Naive B cell (primary cell): ENCODE measurements at regions not wholly inside any gene's neighbourhood (a gene's known extent, or its start where the extent isn't known, plus 50 kb on each side); places are given as distances from the start of the nearest gene placed in this dataset.
"Not testable (repeated sequence)": the region's sequence is repeated elsewhere in the genome, so short reads cannot be mapped to it uniquely, and the experiment has no call there.

ENCODE experiments used
- ATAC-seq, 2 donors: fragments of 150-1000 bp; cut with Tn5 transposase; 2 replicates each; pipeline ENCODE4 v1.10.0; 2021; ENCODE audit warnings: low read depth in 2 of 2, mild to moderate bottlenecking in 2 of 2, moderate library complexity in 2 of 2
- DNase-seq: peaks from one replicate; pipeline ENCODE4 v3.0.0; 2022
- H3K27ac Mint-ChIP-seq, 6 donors: one replicate each; pipeline ENCODE4 v1.8.0; 2020 to 2022; ENCODE audit warnings: mild to moderate bottlenecking in 6 of 6, mixed read lengths in 6 of 6, moderate library complexity in 5 of 6, inconsistent platforms in 2 of 6
- H3K27me3 Mint-ChIP-seq, 3 donors: one replicate each; pipeline ENCODE4 v1.8.0; 2021 to 2022; ENCODE audit warnings: mixed read lengths in 3 of 3, mild to moderate bottlenecking in 1 of 3
- H3K36me3 Mint-ChIP-seq, 2 donors: one replicate each; pipeline ENCODE4 v1.8.0; 2020 to 2022; ENCODE audit warnings: mixed read lengths in 2 of 2, inconsistent platforms in 1 of 2, mild to moderate bottlenecking in 1 of 2
- H3K4me1 Mint-ChIP-seq, 3 donors: one replicate each; pipeline ENCODE4 v1.8.0; 2020 to 2022; ENCODE audit warnings: mixed read lengths in 3 of 3, inconsistent platforms in 1 of 3, mild to moderate bottlenecking in 1 of 3, moderate library complexity in 1 of 3
- H3K4me3 Mint-ChIP-seq, 8 donors: one replicate each; pipeline ENCODE4 v1.8.0; 2020 to 2022; ENCODE audit warnings: mild to moderate bottlenecking in 8 of 8, mixed read lengths in 8 of 8, moderate library complexity in 8 of 8, inconsistent platforms in 2 of 8
- H3K9me3 Mint-ChIP-seq, 7 donors: one replicate each; pipeline ENCODE4 v1.8.0; 2020 to 2022; ENCODE audit warnings: mixed read lengths in 7 of 7, mild to moderate bottlenecking in 5 of 7, inconsistent platforms in 2 of 7, moderate library complexity in 1 of 7

DNA sequence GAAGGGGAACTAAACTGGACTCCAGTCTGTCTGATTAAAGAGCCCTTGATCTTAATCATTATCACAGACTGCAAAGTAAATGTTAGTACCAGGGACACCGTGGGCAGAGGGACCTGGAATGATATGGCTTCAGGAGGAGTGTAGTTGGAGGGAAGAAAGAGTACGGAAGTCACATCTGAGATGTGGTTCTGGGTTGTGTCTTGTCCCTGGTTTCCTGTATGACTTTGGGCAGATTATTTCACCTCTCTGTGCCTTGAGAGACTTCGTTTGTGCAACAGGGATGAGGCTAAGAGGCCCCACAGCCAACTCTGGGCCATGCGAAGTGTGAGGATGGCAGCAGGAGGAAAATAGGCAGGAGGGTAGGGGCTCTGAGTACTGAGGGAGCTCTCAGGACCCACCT lies 76.1 kb upstream of the SLC2A1 start:
- ATAC-seq, result no peak
- Mint-ChIP-seq H3K36me3 (no peaks in the 10 kb centered on the region), H3K9me3 (no peaks in the 10 kb centered on the region), H3K27me3 (peaks cover 0 to 4% (median 0%) of the 10 kb centered on the region in 3 donors), H3K4me1 (peaks cover 6 to 8% (median 7%) of the 10 kb centered on the region in 3 donors), H3K4me3 (no peak overlapping the region), H3K27ac (peak overlapping the region in 2 of 6 donors; percentile 61 to 84)
- DNase-seq, result no peak

DNA sequence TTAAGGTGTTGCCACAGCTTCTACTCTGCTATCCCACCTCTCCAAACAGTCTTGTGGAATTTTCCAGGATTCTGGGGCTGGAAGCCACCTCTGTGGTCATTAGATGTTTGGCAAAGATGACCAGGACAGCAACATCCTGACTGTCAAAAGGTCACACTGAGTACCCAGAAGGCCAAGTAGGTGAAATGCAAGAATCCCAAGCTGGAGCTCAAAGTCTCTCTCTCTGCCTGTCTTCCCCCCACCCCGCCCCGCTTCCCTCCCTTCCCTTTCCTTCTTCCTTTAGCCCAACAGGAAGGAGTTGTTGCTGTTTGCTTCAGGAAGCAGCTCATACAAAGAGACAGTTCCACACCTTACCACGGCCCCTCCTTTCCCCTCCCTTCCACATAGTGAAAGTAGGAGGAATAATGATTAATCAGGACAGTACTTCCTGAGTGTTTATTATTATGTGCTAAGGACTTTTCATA lies 75.6 kb upstream of the SLC2A1 start:
- H3K4me3 Mint-ChIP-seq, result no peak overlapping the region
- H3K4me1 Mint-ChIP-seq, result peaks cover 6 to 8% (median 7%) of the 10 kb centered on the region in 3 donors
- no peaks in the 10 kb centered on the region for H3K9me3 Mint-ChIP-seq
- H3K36me3 Mint-ChIP-seq, result no peaks in the 10 kb centered on the region
- H3K27ac Mint-ChIP-seq, result peak overlapping the region in 3 of 6 donors; percentile 6 to 84 (median 20)
- DNase-seq (no peak), ATAC-seq (no peak)
- peaks cover 0 to 4% (median 0%) of the 10 kb centered on the region in 3 donors for H3K27me3 Mint-ChIP-seq

DNA sequence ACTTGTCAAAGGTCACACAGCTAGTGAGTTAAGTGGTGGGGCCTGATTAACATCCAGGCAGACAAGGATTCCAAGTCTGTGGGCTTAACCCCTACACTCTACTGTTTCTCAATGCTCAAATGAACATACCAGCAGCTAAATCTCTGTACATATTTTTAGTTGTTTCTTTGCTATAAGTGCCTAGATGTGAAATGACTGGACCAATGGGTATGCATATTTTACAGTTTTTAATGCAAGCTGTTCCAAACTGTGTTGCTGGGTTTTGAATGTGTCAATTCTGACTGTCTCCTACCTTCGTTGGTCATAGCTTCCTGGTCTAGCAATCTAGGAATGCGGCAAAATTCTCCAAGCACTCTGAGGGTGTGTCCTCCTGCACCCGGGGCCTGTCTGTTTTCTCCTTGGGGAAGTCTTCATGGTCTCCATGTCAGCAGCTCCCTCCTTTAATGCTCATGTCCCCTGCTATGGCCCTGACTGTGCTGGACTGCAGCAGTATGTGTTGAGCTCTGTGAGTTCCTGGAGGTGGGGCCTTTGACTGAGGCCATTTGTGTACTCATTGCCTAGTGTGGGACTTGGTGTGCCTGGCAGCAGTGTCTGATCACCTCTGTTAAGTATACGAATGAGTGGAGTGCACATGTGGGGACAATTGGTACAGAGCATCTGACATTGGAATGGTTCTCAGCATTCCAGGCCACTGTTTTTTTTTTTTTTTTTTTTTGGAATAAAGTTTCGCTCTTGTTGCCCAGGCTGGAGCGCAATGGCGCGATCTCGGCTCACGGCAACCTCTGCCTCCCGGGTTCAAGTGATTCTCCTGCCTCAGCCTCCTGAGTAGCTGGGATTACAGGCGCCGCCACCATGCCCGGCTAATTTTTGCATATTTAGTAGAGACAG lies 72.9 kb upstream of the SLC2A1 start:
- Mint-ChIP-seq H3K9me3 (no peaks in the 10 kb centered on the region), H3K4me1 (peaks cover 6 to 8% (median 7%) of the 10 kb centered on the region in 3 donors), H3K36me3 (no peaks in the 10 kb centered on the region), H3K27me3 (peaks cover 0 to 4% (median 0%) of the 10 kb centered on the region in 3 donors), H3K4me3 (peak overlapping the region in 1 of 8 donors; percentile 69), H3K27ac (peak overlapping the region in 2 of 6 donors; percentile 69)
- no peak for DNase-seq
- no peak for ATAC-seq

DNA sequence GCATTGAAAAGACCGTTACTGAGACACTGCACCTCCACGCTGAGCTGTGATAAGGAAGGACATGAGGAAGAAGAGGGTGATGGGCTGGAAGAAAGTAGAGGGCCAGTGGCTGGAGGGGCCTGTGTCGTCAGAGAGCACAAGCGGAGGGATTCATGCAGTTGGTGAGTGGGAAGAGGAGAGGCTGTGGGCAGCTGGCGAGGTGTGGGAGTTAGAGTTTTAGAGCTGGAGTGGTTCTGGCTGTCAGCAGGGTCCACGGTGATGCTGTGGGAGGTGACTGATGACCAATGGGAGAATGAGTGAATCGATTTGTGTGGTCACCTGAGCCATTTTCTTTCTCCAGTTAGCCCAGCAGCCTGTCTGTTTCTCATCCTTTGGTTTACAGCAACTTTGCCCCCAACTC lies 66.2 kb upstream of the SLC2A1 start:
- DNase-seq (no peak), ATAC-seq (no peak)
- Mint-ChIP-seq H3K27ac (no peak overlapping the region), H3K27me3 (peaks cover 0 to 4% (median 0%) of the 10 kb centered on the region in 3 donors), H3K4me1 (no peaks in the 10 kb centered on the region), H3K36me3 (no peaks in the 10 kb centered on the region), H3K9me3 (no peaks in the 10 kb centered on the region), H3K4me3 (no peak overlapping the region)

DNA sequence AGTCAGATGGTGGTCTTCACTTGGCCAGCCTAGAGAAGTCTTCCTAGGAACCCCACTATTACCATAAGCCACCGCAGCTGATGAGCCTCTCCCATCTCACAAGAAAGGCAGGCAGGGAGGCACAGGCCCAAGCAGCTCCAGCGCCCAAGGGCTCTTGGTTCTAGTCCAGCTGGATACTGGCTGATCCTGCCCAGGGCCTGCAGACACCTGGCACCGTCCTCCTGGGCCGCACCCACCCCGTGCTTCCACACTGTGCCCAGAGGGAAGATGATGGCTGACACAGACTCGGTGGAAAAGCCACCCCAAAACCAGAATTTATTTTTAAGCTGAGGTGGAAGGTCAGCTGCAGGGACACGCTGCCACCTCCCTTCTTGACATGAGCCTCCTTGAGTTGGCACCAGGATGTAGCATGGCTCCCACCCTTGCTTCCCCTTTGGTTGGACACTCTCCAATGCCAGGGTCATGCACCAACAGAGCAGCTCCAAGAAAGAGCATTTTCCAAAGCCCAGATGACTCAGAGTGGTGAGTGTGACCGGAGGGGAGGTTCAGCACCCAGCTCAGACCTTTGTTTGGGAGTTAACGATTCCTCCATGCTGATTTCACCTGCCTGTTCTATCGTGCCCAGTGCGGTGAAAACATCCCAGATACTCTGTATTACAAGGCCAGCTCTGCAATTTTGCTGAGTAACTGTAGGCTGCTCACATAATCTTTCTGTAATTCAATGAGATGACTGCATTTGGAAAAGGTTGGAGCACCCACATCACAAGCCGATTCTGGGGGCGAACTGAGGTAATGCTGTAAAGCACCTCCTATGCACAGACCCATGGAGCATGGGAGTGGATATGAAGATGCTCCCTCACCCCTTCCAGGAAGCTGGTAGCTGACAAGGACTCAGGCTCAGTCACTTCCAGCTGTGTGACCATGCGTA lies 63.1 kb upstream of the SLC2A1 start:
- DNase-seq (no peak), ATAC-seq (no peak)
- H3K27me3 Mint-ChIP-seq, result peaks cover 0 to 8% (median 4%) of the 10 kb centered on the region in 3 donors
- no peaks in the 10 kb centered on the region for H3K36me3 Mint-ChIP-seq
- H3K4me1 Mint-ChIP-seq, result peaks cover 0 to 4% (median 0%) of the 10 kb centered on the region in 3 donors
- no peaks in the 10 kb centered on the region for H3K9me3 Mint-ChIP-seq
- no peak overlapping the region for H3K27ac Mint-ChIP-seq
- H3K4me3 Mint-ChIP-seq, result no peak overlapping the region

DNA sequence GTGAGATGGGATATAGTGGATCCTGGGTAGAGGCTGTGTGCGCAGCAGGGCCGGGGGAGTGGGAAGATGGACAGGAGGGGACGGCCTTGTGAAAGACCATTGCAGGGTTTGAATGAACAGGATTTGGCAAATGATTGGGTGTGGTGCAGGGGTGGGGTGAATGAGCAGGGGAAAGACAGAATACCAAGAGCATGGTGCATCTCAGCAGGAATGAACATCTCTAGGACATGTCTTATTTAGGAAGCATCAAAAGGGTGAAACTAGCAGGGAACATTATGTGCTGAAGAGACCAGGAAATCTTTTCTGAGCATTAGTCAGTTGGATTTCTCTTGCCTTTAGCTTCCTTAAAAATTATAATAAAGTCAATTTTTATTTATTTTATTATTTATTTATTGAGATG lies 60.6 kb upstream of the SLC2A1 start:
- Mint-ChIP-seq H3K27ac (peak overlapping the region in 2 of 6 donors; percentile 10 to 31), H3K36me3 (no peaks in the 10 kb centered on the region), H3K4me1 (peaks cover 0 to 4% (median 0%) of the 10 kb centered on the region in 3 donors), H3K4me3 (no peak overlapping the region), H3K9me3 (no peaks in the 10 kb centered on the region), H3K27me3 (peaks cover 0 to 15% (median 8%) of the 10 kb centered on the region in 3 donors)
- DNase-seq, result no peak
- ATAC-seq, result no peak

DNA sequence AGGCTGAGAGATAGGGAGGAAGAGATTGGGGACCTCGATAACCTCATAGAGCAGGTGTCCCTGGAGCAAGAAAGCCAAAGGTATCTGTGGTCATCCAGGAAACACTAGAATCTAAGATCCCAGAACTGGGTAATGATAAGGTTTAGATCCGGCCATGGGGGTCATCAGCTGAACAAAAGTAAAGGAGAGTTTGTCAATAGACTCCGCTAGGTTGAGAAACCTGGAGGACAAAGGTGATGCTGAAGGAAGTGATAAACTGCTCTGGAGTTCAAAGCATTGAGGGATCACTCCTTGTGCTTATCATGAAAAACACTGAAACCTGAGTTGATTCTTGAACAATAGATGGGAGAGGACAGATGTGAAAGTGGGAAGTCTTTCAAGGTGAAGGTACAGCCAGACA lies 59.5 kb upstream of the SLC2A1 start:
- H3K9me3 Mint-ChIP-seq, result no peaks in the 10 kb centered on the region
- no peak for DNase-seq
- no peak for ATAC-seq
- peaks cover 7 to 22% (median 16%) of the 10 kb centered on the region in 3 donors for H3K27me3 Mint-ChIP-seq
- no peak overlapping the region for H3K4me3 Mint-ChIP-seq
- no peaks in the 10 kb centered on the region for H3K36me3 Mint-ChIP-seq
- peak overlapping the region in 1 of 6 donors; percentile 78 for H3K27ac Mint-ChIP-seq
- peaks cover 0 to 7% (median 0%) of the 10 kb centered on the region in 3 donors for H3K4me1 Mint-ChIP-seq

DNA sequence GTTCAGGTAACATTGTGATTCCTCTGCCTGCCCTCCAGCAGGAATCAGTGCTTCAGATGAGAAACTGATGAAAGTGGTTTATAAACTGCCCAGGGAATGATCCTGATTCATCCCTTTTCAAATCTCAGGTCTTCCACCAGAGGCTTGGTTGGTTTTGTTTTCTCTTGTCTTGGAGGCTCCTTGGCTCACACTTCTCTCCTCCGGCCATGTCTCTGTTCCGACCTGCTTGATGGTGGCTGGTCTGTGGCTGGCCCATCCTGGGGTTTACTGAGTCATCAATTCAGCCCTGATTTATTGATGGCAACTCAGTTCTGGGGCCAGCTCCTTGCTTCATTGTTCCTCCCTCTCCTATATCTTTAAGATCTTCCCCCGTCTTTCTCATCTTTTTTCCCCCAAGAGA lies 56.6 kb upstream of the SLC2A1 start:
- no peak for ATAC-seq
- peaks cover 8 to 36% (median 23%) of the 10 kb centered on the region in 3 donors for H3K27me3 Mint-ChIP-seq

DNA sequence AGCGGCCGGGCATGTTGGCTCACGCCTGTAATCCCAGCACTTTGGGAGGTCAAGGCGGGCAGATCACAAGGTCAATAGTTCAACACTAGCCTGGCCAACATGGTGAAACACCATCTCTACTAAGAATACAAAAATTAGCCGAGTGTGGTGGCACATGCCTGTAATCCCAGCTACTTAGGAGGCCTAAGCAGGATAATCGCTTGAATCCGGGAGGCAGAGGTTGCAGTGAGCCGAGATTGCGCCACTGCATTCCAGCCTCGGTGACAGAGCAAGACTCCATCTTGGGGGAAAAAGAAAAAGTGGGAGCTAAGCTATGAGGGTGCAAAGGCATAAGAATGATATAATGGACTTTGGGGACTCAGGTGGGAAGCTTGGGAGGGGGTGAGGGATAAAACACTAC lies 55.9 kb upstream of the SLC2A1 start:
- not testable (repeated sequence) for H3K27ac Mint-ChIP-seq, H3K36me3 Mint-ChIP-seq, ATAC-seq, H3K9me3 Mint-ChIP-seq, DNase-seq, H3K4me3 Mint-ChIP-seq, H3K4me1 Mint-ChIP-seq
- peaks cover 8 to 36% (median 23%) of the 10 kb centered on the region in 3 donors for H3K27me3 Mint-ChIP-seq

More for the DNA sequence above, 56.6 kb upstream of the SLC2A1 start:
- no peak overlapping the region for H3K4me3 Mint-ChIP-seq
- no peak for DNase-seq
- peak overlapping the region in 1 of 6 donors; percentile 43 for H3K27ac Mint-ChIP-seq
- no peaks in the 10 kb centered on the region for H3K36me3 Mint-ChIP-seq
- peaks cover 0 to 10% (median 0%) of the 10 kb centered on the region in 3 donors for H3K4me1 Mint-ChIP-seq
- no peaks in the 10 kb centered on the region for H3K9me3 Mint-ChIP-seq

DNA sequence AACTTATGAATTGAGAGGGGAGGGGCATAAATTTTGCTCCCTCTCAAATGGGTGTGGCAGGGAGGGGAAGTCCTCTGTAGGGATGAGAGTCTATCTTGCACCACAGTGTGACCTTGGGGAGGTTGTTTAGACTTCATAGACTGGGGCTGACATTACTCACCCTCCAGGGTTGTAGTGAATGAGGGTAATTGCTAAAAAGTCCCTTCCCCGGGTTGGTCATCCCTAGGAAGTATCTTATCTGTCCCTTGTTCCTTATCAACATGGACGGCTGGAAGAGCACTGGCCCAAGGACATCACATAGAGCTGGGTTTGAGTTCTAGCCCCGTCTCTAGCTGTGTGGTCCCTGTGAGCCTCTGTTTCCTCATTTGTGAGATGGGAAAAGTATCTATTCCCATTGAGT lies 52.4 kb upstream of the SLC2A1 start:
- peaks cover 0 to 5% (median 5%) of the 10 kb centered on the region in 3 donors for H3K4me1 Mint-ChIP-seq
- H3K4me3 Mint-ChIP-seq, result no peak overlapping the region
- no peaks in the 10 kb centered on the region for H3K36me3 Mint-ChIP-seq
- H3K27ac Mint-ChIP-seq, result no peak overlapping the region
- DNase-seq, result no peak
- H3K9me3 Mint-ChIP-seq, result no peaks in the 10 kb centered on the region
- peaks cover 8 to 48% (median 15%) of the 10 kb centered on the region in 3 donors for H3K27me3 Mint-ChIP-seq
- ATAC-seq, result no peak

DNA sequence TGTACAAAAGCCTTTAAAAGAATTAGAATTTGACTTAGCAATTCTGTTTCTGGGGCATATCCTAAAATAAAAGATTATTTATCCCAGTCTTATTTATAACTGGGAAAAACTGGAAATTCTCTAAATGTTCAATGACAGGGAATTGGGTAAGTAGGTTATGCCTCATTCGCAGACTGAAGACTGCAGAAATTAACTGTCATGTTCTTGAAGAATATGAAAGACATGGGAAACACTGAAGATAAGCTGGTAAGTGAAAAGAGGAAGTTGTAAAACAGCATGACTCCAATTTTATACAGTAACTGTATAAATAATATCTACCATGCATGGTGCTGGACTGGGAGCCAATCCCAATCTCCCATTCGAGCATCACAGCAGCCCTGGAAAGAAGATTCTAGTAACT lies 50.6 kb upstream of the SLC2A1 start:
- H3K9me3 Mint-ChIP-seq, result no peaks in the 10 kb centered on the region
- H3K36me3 Mint-ChIP-seq, result no peaks in the 10 kb centered on the region
- peak; percentile 11 for DNase-seq
- ATAC-seq, result peak in 1 of 2 donors; percentile 58
- H3K4me1 Mint-ChIP-seq, result peaks cover 0 to 8% (median 5%) of the 10 kb centered on the region in 3 donors
- no peak overlapping the region for H3K4me3 Mint-ChIP-seq
- peaks cover 13 to 33% (median 15%) of the 10 kb centered on the region in 3 donors for H3K27me3 Mint-ChIP-seq
- no peak overlapping the region for H3K27ac Mint-ChIP-seq

DNA sequence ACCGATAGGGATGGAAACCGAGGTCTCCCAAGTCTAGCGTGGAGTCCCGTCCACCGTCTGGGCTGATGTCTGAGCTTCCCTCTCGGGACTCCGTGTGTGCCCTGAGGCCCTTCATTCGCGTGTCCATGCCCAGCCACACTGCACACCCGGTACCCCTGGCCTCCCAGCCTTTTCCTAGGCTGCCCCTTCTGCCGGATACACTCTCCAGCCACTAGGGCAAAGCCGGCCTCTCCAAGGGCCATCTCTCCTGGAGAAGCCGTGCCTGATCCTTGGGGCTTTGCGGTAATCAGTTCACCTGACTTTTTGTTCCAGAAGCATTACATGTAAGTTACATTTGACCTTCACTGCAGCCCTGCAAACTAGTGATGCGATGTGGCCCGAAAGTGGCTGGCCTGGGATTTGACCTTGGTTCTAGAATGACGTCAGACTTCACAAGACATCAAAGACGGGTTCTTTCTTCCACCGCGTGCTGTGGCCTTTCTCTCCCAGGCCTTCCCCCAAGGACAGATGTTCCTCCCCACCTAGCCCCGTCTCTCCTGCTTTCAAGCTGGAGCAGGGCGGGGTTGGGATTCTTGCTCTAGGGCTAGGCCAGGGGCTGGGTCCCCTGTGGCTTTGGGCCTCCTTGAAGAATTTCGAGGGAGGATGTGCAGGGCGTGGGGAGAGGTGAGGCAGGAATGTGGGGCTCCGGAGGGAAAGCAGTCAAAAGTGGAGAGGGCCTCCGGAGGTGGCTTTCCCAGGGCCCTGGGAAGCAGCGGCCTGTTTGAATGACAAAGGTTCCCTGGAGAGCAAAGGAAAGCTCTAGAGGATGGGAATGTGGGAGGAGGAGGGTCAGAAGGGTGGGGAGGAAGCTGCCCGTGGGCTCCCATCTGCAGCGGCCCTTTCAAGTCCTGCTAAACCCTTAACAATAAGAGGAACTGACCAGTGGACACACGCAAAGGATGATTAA lies 49.7 kb upstream of the SLC2A1 start:
- peaks cover 0 to 8% (median 3%) of the 10 kb centered on the region in 3 donors for H3K4me1 Mint-ChIP-seq
- H3K36me3 Mint-ChIP-seq, result no peaks in the 10 kb centered on the region
- ATAC-seq (no peak), DNase-seq (no peak)
- H3K4me3 Mint-ChIP-seq, result peak overlapping the region in 1 of 8 donors; percentile 25
- peak overlapping the region in 1 of 6 donors; percentile 10 for H3K27ac Mint-ChIP-seq
- H3K27me3 Mint-ChIP-seq, result peaks cover 8 to 28% (median 9%) of the 10 kb centered on the region in 3 donors
- H3K9me3 Mint-ChIP-seq, result no peaks in the 10 kb centered on the region
